H9 (cell line): ENCODE measurements at regions not wholly inside any gene's neighbourhood (a gene's known extent, or its start where the extent isn't known, plus 50 kb on each side); places are given as distances from the start of the nearest gene placed in this dataset.

Experiments used
- DNase-seq: peaks from one replicate; pipeline ENCODE4 v3.0.0-alpha.2; 2017
- H2AFZ ChIP-seq: one replicate; pipeline ENCODE4 v1.6.1; 2013; ENCODE audit warnings: mild to moderate bottlenecking, low read length, control low read depth, moderate library complexity
- H2AK5ac ChIP-seq: 2 replicates; pipeline ENCODE4 v1.6.1; 2013; ENCODE audit warnings: low read length, control low read depth, mixed read lengths; ENCODE audit not compliant: insufficient read length
- H2BK120ac ChIP-seq: one replicate; pipeline ENCODE4 v1.6.1; 2013; ENCODE audit warnings: low read depth, mild to moderate bottlenecking, low read length, control low read depth, inconsistent platforms; ENCODE audit not compliant: poor library complexity, severe bottlenecking
- H2BK12ac ChIP-seq: 2 replicates; pipeline ENCODE4 v1.6.1; 2013; ENCODE audit warnings: low read length, control low read depth, mixed read lengths, low read depth; ENCODE audit not compliant: insufficient read length
- H2BK15ac ChIP-seq: 2 replicates; pipeline ENCODE4 v1.6.1; 2013; ENCODE audit warnings: low read depth, low read length, control low read depth
- H2BK20ac ChIP-seq: one replicate; pipeline ENCODE4 v1.6.1; 2013; ENCODE audit warnings: low read depth, mild to moderate bottlenecking, low read length, control low read depth, inconsistent platforms; ENCODE audit not compliant: poor library complexity, severe bottlenecking
- H2BK5ac ChIP-seq: 2 replicates; pipeline ENCODE4 v1.6.1; 2013; ENCODE audit warnings: low read length, control low read depth, mixed read lengths; ENCODE audit not compliant: insufficient read length
- H3K14ac ChIP-seq: 2 replicates; pipeline ENCODE4 v1.6.1; 2013; ENCODE audit warnings: low read length, control low read depth; ENCODE audit not compliant: insufficient read depth
- H3K18ac ChIP-seq: 2 replicates; pipeline ENCODE4 v1.6.1; 2013; ENCODE audit warnings: low read depth, mild to moderate bottlenecking, mixed read lengths, low read length, control low read depth; ENCODE audit not compliant: insufficient read length
- H3K23ac ChIP-seq: 2 replicates; pipeline ENCODE4 v1.6.1; 2013; ENCODE audit warnings: low read length, control low read depth, mixed read lengths, low read depth; ENCODE audit not compliant: insufficient read length
- H3K23me2 ChIP-seq: 2 replicates; pipeline ENCODE4 v1.6.1; 2013; ENCODE audit warnings: low read depth, mild to moderate bottlenecking, mixed read lengths, low read length, control low read depth; ENCODE audit not compliant: insufficient read length, poor library complexity, severe bottlenecking
- H3K27ac ChIP-seq: 2 replicates; pipeline ENCODE4 v1.5.1; 2013; ENCODE audit warnings: low read length, control low read depth, mixed read lengths, low read depth; ENCODE audit not compliant: insufficient read length
- H3K27me3 ChIP-seq: 2 replicates; pipeline ENCODE4 v1.6.1; 2013; ENCODE audit warnings: low read length, control low read depth, inconsistent platforms; ENCODE audit not compliant: insufficient read depth
- H3K4ac ChIP-seq: 2 replicates; pipeline ENCODE4 v1.6.1; 2013; ENCODE audit warnings: low read depth, mild to moderate bottlenecking, control low read depth, inconsistent platforms, low read length, moderate library complexity
- H3K4me1 ChIP-seq: 2 replicates; pipeline ENCODE4 v1.6.1; 2013; ENCODE audit warnings: low read length, control low read depth, inconsistent platforms; ENCODE audit not compliant: insufficient read depth
- H3K4me2 ChIP-seq: 2 replicates; pipeline ENCODE4 v1.6.1; 2013; ENCODE audit warnings: low read length, control low read depth, mixed read lengths; ENCODE audit not compliant: insufficient read length, insufficient read depth
- H3K56ac ChIP-seq: 2 replicates; pipeline ENCODE4 v1.6.1; 2013; ENCODE audit warnings: low read depth, mild to moderate bottlenecking, mixed read lengths, low read length, control low read depth; ENCODE audit not compliant: insufficient read length
- H3K79me1 ChIP-seq: 2 replicates; pipeline ENCODE4 v1.6.1; 2013; ENCODE audit warnings: low read depth, mild to moderate bottlenecking, moderate library complexity, low read length, control low read depth, inconsistent platforms; ENCODE audit not compliant: insufficient read depth, poor library complexity, severe bottlenecking
- H3K79me2 ChIP-seq: 2 replicates; pipeline ENCODE4 v1.6.1; 2013; ENCODE audit warnings: low read length, control low read depth, inconsistent platforms; ENCODE audit not compliant: insufficient read depth
- H3K9ac ChIP-seq: 2 replicates; pipeline ENCODE4 v1.6.1; 2013; ENCODE audit warnings: low read length, control low read depth, mixed read lengths; ENCODE audit not compliant: insufficient read length; ENCODE audit errors: extremely low read depth
- H3K9me3 ChIP-seq: one replicate; pipeline ENCODE4 v1.6.1; 2013; ENCODE audit warnings: low read depth, low read length, inconsistent platforms; ENCODE audit not compliant: control insufficient read depth
- H3T11ph ChIP-seq: one replicate; pipeline ENCODE4 v1.6.1; 2013; ENCODE audit warnings: mild to moderate bottlenecking, low read length, control low read depth, inconsistent platforms
- H4K20me1 ChIP-seq: one replicate; pipeline ENCODE4 v1.6.1; 2013; ENCODE audit not compliant: control insufficient read depth, insufficient read length, insufficient read depth
- H4K5ac ChIP-seq: 2 replicates; pipeline ENCODE4 v1.6.1; 2013; ENCODE audit warnings: low read depth, mild to moderate bottlenecking, mixed read lengths, low read length, control low read depth; ENCODE audit not compliant: insufficient read length
- H4K8ac ChIP-seq: replicated peaks from 2 replicates; pipeline ENCODE4 v1.6.1; 2013; ENCODE audit warnings: low read length, control low read depth, mixed read lengths, low read depth; ENCODE audit not compliant: insufficient read length
- H4K91ac ChIP-seq: 2 replicates; pipeline ENCODE4 v1.6.1; 2013; ENCODE audit warnings: low read depth, mild to moderate bottlenecking, moderate library complexity, mixed read lengths, low read length, control low read depth; ENCODE audit not compliant: insufficient read length
- H3K27ac Mint-ChIP-seq, 3 experiments: 2 replicates in 2 of 3; 3 replicates in 1 of 3; pipeline ENCODE4 v1.8.0; 2020 to 2021; ENCODE audit warnings: mixed read lengths in 3 of 3, mild to moderate bottlenecking in 1 of 3, moderate library complexity in 1 of 3
- H3K27me3 Mint-ChIP-seq: 2 replicates; pipeline ENCODE4 v1.8.0; 2021; ENCODE audit warnings: low read depth, mild to moderate bottlenecking, moderate library complexity, mixed read lengths
- H3K36me3 Mint-ChIP-seq, 3 experiments: 2 replicates in 2 of 3; 3 replicates in 1 of 3; pipeline ENCODE4 v1.8.0; 2020 to 2021; ENCODE audit warnings: low read depth in 3 of 3, mixed read lengths in 3 of 3; ENCODE audit not compliant: insufficient read depth in 1 of 3
- H3K4me1 Mint-ChIP-seq, 2 experiments: 2 replicates each; pipeline ENCODE4 v1.8.0; 2020; ENCODE audit warnings: mixed read lengths in 2 of 2
- H3K4me3 Mint-ChIP-seq, 2 experiments: 2 replicates in 1 of 2; 3 replicates in 1 of 2; pipeline ENCODE4 v1.8.0; 2020 to 2021; ENCODE audit warnings: mild to moderate bottlenecking in 2 of 2, mixed read lengths in 2 of 2, moderate library complexity in 1 of 2
- H3K9me3 Mint-ChIP-seq, 2 experiments: 2 replicates in 1 of 2; 3 replicates in 1 of 2; pipeline ENCODE4 v1.8.0; 2020; ENCODE audit warnings: mild to moderate bottlenecking in 2 of 2, mixed read lengths in 2 of 2, moderate library complexity in 1 of 2
- CTCF ChIP-seq: fragments of 200-600 bp; sonication (generic); conservative IDR thresholded peaks from 3 replicates; pipeline ENCODE4 v1.8.0; 2021; ENCODE audit warnings: antibody characterized with exemption, mild to moderate bottlenecking
- WGBS: extraction: QIAGEN DNeasy Blood & Tissue Kit; methylation state at CpG from one replicate; pipeline ENCODE4 v1.1.7; 2013; ENCODE audit warnings: missing lambda C conversion rate, low lambda C conversion rate, mixed read lengths; ENCODE audit not compliant: insufficient read length; ENCODE audit errors: extremely low coverage; 5-methylcytosine and 5-hydroxymethylcytosine counted together

- DNase-seq, result no peak
- Histone ChIP-seq H3K4me1 (no peaks in the 10 kb centered on the region), H3K79me1 (no peaks in the 10 kb centered on the region), H2AFZ (no peak overlapping the region), H4K91ac (no peak overlapping the region), H3K79me2 (no peaks in the 10 kb centered on the region), H2AK5ac (no peak overlapping the region), H2BK15ac (no peak overlapping the region), H2BK120ac (no peak overlapping the region), H3K4me2 (no peak overlapping the region), H3K23me2 (no peaks in the 10 kb centered on the region), H3K27me3 (no peaks in the 10 kb centered on the region), H4K20me1 (no peaks in the 10 kb centered on the region), H3K14ac (no peak overlapping the region), H2BK20ac (no peak overlapping the region), H3K18ac (no peak overlapping the region), H3K56ac (no peak overlapping the region), H3T11ph (no peak overlapping the region), H4K8ac (no peak overlapping the region), H3K27ac (no peak overlapping the region), H2BK5ac (no peak overlapping the region), H3K9me3 (no peaks in the 10 kb centered on the region), H3K23ac (no peak overlapping the region), H3K4ac (no peak overlapping the region), H4K5ac (no peak overlapping the region), H3K9ac (no peak overlapping the region), H2BK12ac (no peak overlapping the region)
- Mint-ChIP-seq H3K4me3 (no peak overlapping the region), H3K27me3 (peaks cover 23% of the 10 kb centered on the region), H3K36me3 (peaks cover 3 to 22% (median 15%) of the 10 kb centered on the region in 3 experiments; a peak in 6 of 7 replicates), H3K4me1 (peaks cover 3 to 12% of the 10 kb centered on the region in 2 experiments; a peak in 2 of 4 replicates), H3K27ac (no peak overlapping the region), H3K9me3 (peaks cover 12 to 38% of the 10 kb centered on the region in 2 experiments)
- no peak for TF ChIP-seq CTCF
- no CpG with 5 or more reads among the region's 4 CpGs for WGBS
Measured at GRCh38 chr22:47687776-47688175, 925.3 kb downstream of the TBC1D22A start.
